ENCODE measurements at regions not wholly inside any gene's neighbourhood (a gene's known extent, or its start where the extent isn't known, plus 50 kb on each side); places are given as distances from the start of the nearest gene placed in this dataset.

- TF ChIP-seq CTCF (conservative IDR thresholded peaks at IDR 0.05) (no peak), EZH2 (IDR thresholded peaks at IDR 0.05; ENCODE audit: low read depth) (no peak)
Measured at GRCh38 chr16:79767421-79768275, 167.1 kb upstream of the MAF start.

All from PC-9 (cell line).